ENCODE measurements at regions not wholly inside any gene's neighbourhood (a gene's known extent, or its start where the extent isn't known, plus 50 kb on each side); places are given as distances from the start of the nearest gene placed in this dataset.
"Not testable (repeated sequence)": the region's sequence is repeated elsewhere in the genome, so short reads cannot be mapped to it uniquely, and the experiment has no call there.

GRCh38 chr13:78520425-78520824 is 82.9 kb downstream of the POU4F1 start:
- Histone ChIP-seq H3K9ac (ENCODE audit: insufficient read depth, low read length, poor library complexity, severe bottlenecking) (no peak overlapping the region), H3K4me3 (replicated peaks in 1 of 3; ENCODE audit: low read depth in 2 of 3, low read length in 3 of 3) (no peak overlapping the region), H4K20me1 (ENCODE audit: insufficient read depth, low read length) (no peaks in the 10 kb centered on the region), H3K27ac (ENCODE audit: low read depth in 1 of 2, low read length in 2 of 2) (no peak overlapping the region), H3K9me3 (replicated peaks in 1 of 2; ENCODE audit: control insufficient read depth in 1 of 2, insufficient read depth in 1 of 2, low read length in 2 of 2) (peaks cover 0 to 11% of the 10 kb centered on the region in 2 donors), H3K4me1 (ENCODE audit: control insufficient read depth in 1 of 2, insufficient read depth in 2 of 2, low read length in 2 of 2) (no peaks in the 10 kb centered on the region), H3K4me2 (replicated peaks; ENCODE audit: extremely low read depth, low read length, poor library complexity, severe bottlenecking) (no peak overlapping the region), H3K27me3 (ENCODE audit: control insufficient read depth in 2 of 2, insufficient read depth in 2 of 2, low read length in 2 of 2) (no peaks in the 10 kb centered on the region), H2AFZ (ENCODE audit: insufficient read depth, low read depth, low read length, poor library complexity, severe bottlenecking) (no peak overlapping the region), H3K79me2 (ENCODE audit: insufficient read depth, low read length) (no peaks in the 10 kb centered on the region), H3K36me3 (replicated peaks in 1 of 2; ENCODE audit: control insufficient read depth in 1 of 2, insufficient read depth in 2 of 2, low read length in 2 of 2) (no peaks in the 10 kb centered on the region)
- no peak overlapping the region for H3K27ac Mint-ChIP-seq
- H3K36me3 Mint-ChIP-seq, result peaks cover 0 to 3% of the 10 kb centered on the region in 2 donors
- no peak for TF ChIP-seq CTCF (IDR thresholded peaks at IDR 0.05)
- WGBS (ENCODE audit: insufficient coverage), result 86% methylated on average over 1 of the region's 2 CpGs
- H3K27me3 Mint-ChIP-seq (ENCODE audit: low read depth in 3 of 3), result peaks cover 0 to 3% (median 0%) of the 10 kb centered on the region in 3 donors
- H3K9me3 Mint-ChIP-seq, result peaks cover 9 to 27% (median 17%) of the 10 kb centered on the region in 7 donors
- intact Hi-C loops (cut with micrococcal nuclease), result no loop called here
- no peak for DNase-seq
- H3K4me1 Mint-ChIP-seq, result no peaks in the 10 kb centered on the region
- H3K4me3 Mint-ChIP-seq, result no peak overlapping the region

- H3K4me3 ChIP-seq (replicated peaks in 1 of 3; ENCODE audit: low read depth in 2 of 3, low read length in 3 of 3); H3K36me3 ChIP-seq (replicated peaks in 1 of 2; ENCODE audit: control insufficient read depth in 1 of 2, insufficient read depth in 2 of 2, low read length in 2 of 2); DNase-seq; H3K4me3 Mint-ChIP-seq; intact Hi-C loops (cut with micrococcal nuclease); H3K36me3 Mint-ChIP-seq; H3K9me3 ChIP-seq (replicated peaks in 1 of 2; ENCODE audit: control insufficient read depth in 1 of 2, insufficient read depth in 1 of 2, low read length in 2 of 2); H3K4me1 Mint-ChIP-seq; H3K4me2 ChIP-seq (replicated peaks; ENCODE audit: extremely low read depth, low read length, poor library complexity, severe bottlenecking); H3K9ac ChIP-seq (ENCODE audit: insufficient read depth, low read length, poor library complexity, severe bottlenecking); H3K4me1 ChIP-seq (ENCODE audit: control insufficient read depth in 1 of 2, insufficient read depth in 2 of 2, low read length in 2 of 2); H2AFZ ChIP-seq (ENCODE audit: insufficient read depth, low read depth, low read length, poor library complexity, severe bottlenecking); H3K27me3 Mint-ChIP-seq (ENCODE audit: low read depth in 3 of 3); H3K27ac Mint-ChIP-seq; H4K20me1 ChIP-seq (ENCODE audit: insufficient read depth, low read length); H3K27me3 ChIP-seq (ENCODE audit: control insufficient read depth in 2 of 2, insufficient read depth in 2 of 2, low read length in 2 of 2); H3K27ac ChIP-seq (ENCODE audit: low read depth in 1 of 2, low read length in 2 of 2); H3K79me2 ChIP-seq (ENCODE audit: insufficient read depth, low read length): not testable (repeated sequence)
- peaks cover 9 to 24% (median 16%) of the 10 kb centered on the region in 7 donors for H3K9me3 Mint-ChIP-seq
- WGBS (ENCODE audit: insufficient coverage), result 88% methylated on average over 4 of the region's 7 CpGs
These were observed 84.9 kb downstream of the POU4F1 start for GRCh38 chr13:78518482-78518881.
